Stomach (tissue), 8 donors: ENCODE measurements at regions not wholly inside any gene's neighbourhood (a gene's known extent, or its start where the extent isn't known, plus 50 kb on each side); places are given as distances from the start of the nearest gene placed in this dataset.

Experiments used
- DNase-seq, 2 donors: peaks; one replicate each; pipeline versions ENCODE4 v3.0.0 to v3.0.0-alpha.2; 2013 to 2019
- H3K27ac ChIP-seq, 5 donors: fragments of 200-600 bp in 4 of 5; sonication (generic) in 4 of 5; one replicate each; pipeline ENCODE4 v1.5.1; 2013 to 2019; ENCODE audit warnings: mild to moderate bottlenecking in 1 of 5, moderate library complexity in 1 of 5
- H3K27me3 ChIP-seq, 3 donors: fragments of 200-600 bp; sonication (generic); one replicate each; pipeline ENCODE4 v1.5.1; 2017 to 2019; ENCODE audit warnings: mixed run types in 1 of 3
- H3K36me3 ChIP-seq, 4 donors: fragments of 200-600 bp; sonication (generic); 1 replicate in 3 of 4; 2 replicates in 1 of 4; pipeline ENCODE4 v1.5.1; 2016 to 2019
- H3K4me1 ChIP-seq, 4 donors: fragments of 200-600 bp; sonication (generic); one replicate each; pipeline ENCODE4 v1.5.1; 2016 to 2019
- H3K4me3 ChIP-seq, 4 donors: fragments of 200-600 bp; sonication (generic) in 3 of 4; one replicate each; pipeline ENCODE4 v1.5.1; 2016 to 2019; ENCODE audit warnings: mild to moderate bottlenecking in 1 of 4
- H3K9me3 ChIP-seq, 4 donors: fragments of 200-600 bp; sonication (generic); one replicate each; pipeline ENCODE4 v1.5.1; 2016 to 2019
- CTCF ChIP-seq, 7 experiments: fragments of 450-650 bp in 4 of 7; fragments of 200-600 bp in 3 of 7; sonication (generic) in 3 of 7; IDR thresholded peaks; one replicate each; pipeline ENCODE4 v1.5.1; 2016 to 2019; ENCODE audit warnings: antibody characterized with exemption in 7 of 7, control low read depth in 2 of 7, mild to moderate bottlenecking in 1 of 7
- EP300 ChIP-seq: sonication (generic); formaldehyde crosslinking; IDR thresholded peaks from one replicate; pipeline ENCODE4 v1.6.1; 2017; ENCODE audit warnings: antibody characterized with exemption
- POLR2A ChIP-seq, 4 donors: fragments of 450-650 bp; IDR thresholded peaks; one replicate each; pipeline ENCODE4 v1.6.1; 2016; ENCODE audit warnings: antibody characterized with exemption in 4 of 4, control low read depth in 2 of 4, mild to moderate bottlenecking in 1 of 4, moderate library complexity in 1 of 4
- POLR2AphosphoS5 ChIP-seq, 3 donors: sonication (generic); formaldehyde crosslinking; IDR thresholded peaks; one replicate each; pipeline ENCODE4 v1.6.1; 2016; ENCODE audit warnings: antibody characterized with exemption in 3 of 3
- WGBS, 5 donors: extraction: QIAGEN DNeasy Blood & Tissue Kit in 3 of 5; methylation state at CpG; one replicate each; pipeline versions ENCODE4 v1.1.5 to v1.1.7; 2013 to 2018; 5-methylcytosine and 5-hydroxymethylcytosine counted together
- intact Hi-C: fragments of 100-400 bp; cut with DNase I; formaldehyde crosslinking; loops from one replicate; pipeline ENCODE4 v1.15.1; 2023; ENCODE audit warnings: low total_unique reads
- donor health status: healthy with polysubstance abuse.
- donor health status: Bipolar disorder and iron deficiency.
- donor health status: healthy.

GRCh38 chr15:31482122-31482922 is 155.7 kb downstream of the KLF13 start:
- Histone ChIP-seq H3K4me1 (peaks cover 0 to 15% (median 3%) of the 10 kb centered on the region in 4 donors), H3K4me3 (peak overlapping the region in 3 of 4 donors; percentile 37 to 49 (median 40)), H3K36me3 (no peaks in the 10 kb centered on the region), H3K9me3 (no peaks in the 10 kb centered on the region), H3K27me3 (peaks cover 0 to 41% (median 20%) of the 10 kb centered on the region in 3 donors), H3K27ac (no peak overlapping the region)
- DNase-seq, result peak in 1 of 2 donors; percentile 16
- WGBS, 5 donors, result 94 to 97% (median 96%) methylated on average over 37 to 38 of the region's 38 CpGs
- intact Hi-C loops, result loop anchor here (10.0 kb wide), 1 partner anchor 78 kb away; no protein-coding TSS in a partner anchor
- no peak for TF ChIP-seq POLR2AphosphoS5 (IDR thresholded peaks at IDR 0.05)

GRCh38 chr15:31483053-31483985 is 156.7 kb downstream of the KLF13 start:
- 2 to 18% (median 4%) methylated on average over 6 to 147 of the region's 147 CpGs for WGBS, 5 donors
- TF ChIP-seq EP300, result no peak
- TF ChIP-seq POLR2AphosphoS5 (IDR thresholded peaks at IDR 0.05), result no peak
- no peak for TF ChIP-seq CTCF (IDR thresholded peaks at IDR 0.05)
- no peak for TF ChIP-seq POLR2A (IDR thresholded peaks at IDR 0.05)
- H3K4me3 ChIP-seq, result peak overlapping the region; percentile 36 to 49 (median 38)
- H3K27ac ChIP-seq, result peak overlapping the region in 1 of 5 donors; percentile 51
- intact Hi-C loops, result loop anchor here (10.0 kb wide), 1 partner anchor 79 kb away; no protein-coding TSS in a partner anchor
- peak; percentile 26 to 62 for DNase-seq
- H3K36me3 ChIP-seq, result no peaks in the 10 kb centered on the region
- no peaks in the 10 kb centered on the region for H3K9me3 ChIP-seq
- peaks cover 9 to 25% (median 12%) of the 10 kb centered on the region in 4 donors for H3K4me1 ChIP-seq
- peaks cover 0 to 41% (median 20%) of the 10 kb centered on the region in 3 donors for H3K27me3 ChIP-seq

- Histone ChIP-seq H3K4me1 (peaks cover 18 to 34% (median 22%) of the 10 kb centered on the region in 4 donors), H3K27me3 (peaks cover 0 to 41% (median 20%) of the 10 kb centered on the region in 3 donors), H3K27ac (peak overlapping the region in 1 of 5 donors; percentile 7), H3K36me3 (no peaks in the 10 kb centered on the region), H3K4me3 (no peak overlapping the region), H3K9me3 (no peaks in the 10 kb centered on the region)
- TF ChIP-seq POLR2AphosphoS5 (IDR thresholded peaks at IDR 0.05), result no peak
- TF ChIP-seq EP300, result no peak
- no peak for TF ChIP-seq POLR2A (IDR thresholded peaks at IDR 0.05)
- TF ChIP-seq CTCF (IDR thresholded peaks at IDR 0.05), result no peak
- peak; percentile 24 to 34 for DNase-seq
- intact Hi-C loops, result loop anchor here (10.0 kb wide), 1 partner anchor 79 kb away; no protein-coding TSS in a partner anchor
- 63 to 85% (median 74%) methylated on average over 55 to 100 of the region's 100 CpGs for WGBS, 5 donors
Observed at GRCh38 chr15:31483986-31484951, 157.6 kb downstream of the KLF13 start.

GRCh38 chr15:31484986-31485385 is 158.4 kb downstream of the KLF13 start:
- TF ChIP-seq POLR2A (IDR thresholded peaks at IDR 0.05) (no peak), EP300 (no peak), POLR2AphosphoS5 (IDR thresholded peaks at IDR 0.05) (no peak), CTCF (IDR thresholded peaks at IDR 0.05) (no peak)

More at GRCh38 chr15:31484986-31485385, 158.4 kb downstream of the KLF13 start:
- Histone ChIP-seq H3K9me3 (no peaks in the 10 kb centered on the region), H3K4me3 (no peak overlapping the region), H3K27ac (no peak overlapping the region), H3K27me3 (peaks cover 0 to 41% (median 20%) of the 10 kb centered on the region in 3 donors), H3K36me3 (no peaks in the 10 kb centered on the region), H3K4me1 (peaks cover 26 to 41% (median 28%) of the 10 kb centered on the region in 4 donors)
- intact Hi-C loops, result loop anchor here (5.0 to 10.0 kb wide), 2 partner anchors 80 to 283 kb away; no protein-coding TSS in a partner anchor
- peak in 1 of 2 donors; percentile 11 for DNase-seq
- 95 to 100% (median 97%) methylated on average over 3 to 5 of the region's 5 CpGs for WGBS, 5 donors
